Effector memory CD4-positive, alpha-beta T cell (primary cell): ENCODE measurements at regions not wholly inside any gene's neighbourhood (a gene's known extent, or its start where the extent isn't known, plus 50 kb on each side); places are given as distances from the start of the nearest gene placed in this dataset.
A peak's percentile ranks its signal among the peaks of the same experiment; 100 is the strongest.
"Not testable (repeated sequence)": the region's sequence is repeated elsewhere in the genome, so short reads cannot be mapped to it uniquely, and the experiment has no call there.

Experiments used
- DNase-seq, 3 donors: peaks; one replicate each; pipeline ENCODE4 v3.0.0-alpha.2; 2020
- H3K27ac ChIP-seq: 2 replicates; pipeline ENCODE4 v1.7.0; 2013; ENCODE audit warnings: mild to moderate bottlenecking, low read length, moderate library complexity; ENCODE audit not compliant: insufficient read depth, poor library complexity, severe bottlenecking
- H3K27me3 ChIP-seq: replicated peaks from 2 replicates; pipeline ENCODE4 v1.7.0; 2013; ENCODE audit warnings: mild to moderate bottlenecking, low read length; ENCODE audit not compliant: insufficient read depth, control insufficient read depth, poor library complexity, severe bottlenecking
- H3K36me3 ChIP-seq: 2 replicates; pipeline ENCODE4 v1.7.0; 2013; ENCODE audit warnings: mild to moderate bottlenecking, low read length, moderate library complexity; ENCODE audit not compliant: control insufficient read depth, insufficient read depth
- H3K4me1 ChIP-seq: 2 replicates; pipeline ENCODE4 v1.7.0; 2013; ENCODE audit warnings: low read length, mild to moderate bottlenecking; ENCODE audit not compliant: control insufficient read depth, insufficient read depth, poor library complexity, severe bottlenecking
- H3K4me3 ChIP-seq: 2 replicates; pipeline ENCODE4 v1.7.0; 2013; ENCODE audit warnings: low read length, low read depth, mild to moderate bottlenecking; ENCODE audit not compliant: insufficient read depth, poor library complexity, severe bottlenecking
- H3K9me3 ChIP-seq: 2 replicates; pipeline ENCODE4 v1.7.0; 2013; ENCODE audit warnings: mild to moderate bottlenecking, low read length, moderate library complexity; ENCODE audit not compliant: control insufficient read depth

DNA sequence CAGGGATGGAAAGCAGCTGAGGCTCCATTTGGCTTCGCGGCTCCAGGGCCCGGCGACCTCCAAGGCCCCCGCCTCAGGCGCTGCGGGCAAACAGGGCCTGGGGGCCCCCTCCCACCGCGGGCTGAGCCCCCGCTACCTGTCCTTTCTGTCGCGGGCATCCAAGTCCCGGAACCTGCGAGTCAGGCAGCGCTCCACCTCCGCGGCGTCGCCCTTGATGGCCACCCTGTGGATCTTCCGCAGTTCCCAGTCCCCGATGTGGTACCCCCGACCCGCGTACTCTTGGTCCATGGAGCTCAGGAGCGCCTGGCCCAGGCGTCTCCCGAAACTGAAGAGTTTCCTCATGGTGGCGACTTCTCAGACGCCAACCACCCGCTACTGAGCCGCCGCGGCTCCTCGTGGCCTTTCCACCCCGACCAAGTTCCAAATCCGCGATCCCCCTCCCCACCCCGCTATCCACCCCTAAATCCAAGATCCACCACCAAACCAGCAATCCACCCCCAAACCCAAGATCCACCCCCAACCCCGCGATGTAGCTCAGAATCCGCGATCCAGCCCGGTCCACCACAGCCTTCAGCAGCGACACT is 86.5 kb upstream of the CCDC180 start:
- peaks cover 9% of the 10 kb centered on the region for H3K4me1 ChIP-seq
- no peak for DNase-seq
- H3K27ac ChIP-seq: no peak overlapping the region
- H3K36me3 ChIP-seq: no peaks in the 10 kb centered on the region
- H3K27me3 ChIP-seq: peaks cover 28% of the 10 kb centered on the region
- H3K4me3 ChIP-seq: peak overlapping the region; percentile 51
- H3K9me3 ChIP-seq: no peaks in the 10 kb centered on the region

DNA sequence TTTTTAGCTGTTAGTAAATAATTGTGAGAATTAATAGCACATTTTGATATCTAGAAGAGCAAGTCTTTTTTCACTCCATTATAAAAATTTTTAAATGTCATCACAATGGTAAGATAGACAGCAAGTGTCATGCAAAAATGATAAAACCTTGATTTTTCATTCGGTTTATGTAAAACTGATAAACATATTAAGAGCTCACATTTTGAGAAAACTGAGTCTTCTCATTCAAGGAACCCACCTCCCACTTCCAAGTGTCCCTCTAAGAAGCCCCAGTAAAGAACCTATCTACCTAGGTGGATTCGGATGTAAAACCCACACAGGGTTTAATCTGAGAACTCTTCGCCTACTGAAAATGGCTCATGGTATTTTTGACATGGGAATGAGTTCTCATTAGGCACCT is 87.1 kb upstream of the CCDC180 start:
- DNase-seq, H3K4me3 ChIP-seq, H3K36me3 ChIP-seq, H3K4me1 ChIP-seq, H3K9me3 ChIP-seq, H3K27ac ChIP-seq: not testable (repeated sequence)
- H3K27me3 ChIP-seq: peaks cover 28% of the 10 kb centered on the region

DNA sequence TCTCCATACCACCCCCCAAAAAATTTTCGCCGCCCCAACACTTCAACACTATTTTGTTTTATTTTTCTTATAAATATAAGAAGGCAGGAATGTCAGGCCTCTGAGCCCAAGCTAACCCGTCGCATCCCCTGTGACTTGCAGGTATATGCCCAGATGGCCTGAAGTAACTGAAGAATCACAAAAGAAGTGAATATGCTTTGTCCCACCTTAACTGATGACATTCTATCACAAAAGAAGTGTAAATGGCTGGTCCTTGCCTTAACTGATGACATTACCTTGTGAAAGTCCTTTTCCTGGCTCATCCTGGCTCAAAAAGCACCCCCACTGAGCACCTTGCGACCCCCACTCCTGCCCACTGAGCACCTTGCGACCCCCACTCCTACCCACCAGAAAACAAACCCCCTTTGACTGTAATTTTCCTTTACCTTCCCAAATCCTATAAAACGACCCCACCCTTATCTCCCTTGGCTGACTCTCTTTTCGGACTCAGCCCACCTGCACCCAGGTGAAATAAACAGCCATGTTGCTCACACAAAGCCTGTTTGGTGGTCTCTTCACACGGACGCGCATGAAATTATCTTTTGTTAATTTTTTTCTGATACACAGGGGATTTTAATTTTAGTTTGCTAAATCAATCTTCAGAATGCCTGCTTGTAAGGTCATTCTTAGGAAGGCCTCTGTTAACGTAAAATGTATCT is 87.9 kb upstream of the CCDC180 start:
- not testable (repeated sequence) for H3K36me3 ChIP-seq, H3K9me3 ChIP-seq, H3K4me3 ChIP-seq, H3K27ac ChIP-seq, H3K4me1 ChIP-seq, DNase-seq
- peaks cover 28% of the 10 kb centered on the region for H3K27me3 ChIP-seq

DNA sequence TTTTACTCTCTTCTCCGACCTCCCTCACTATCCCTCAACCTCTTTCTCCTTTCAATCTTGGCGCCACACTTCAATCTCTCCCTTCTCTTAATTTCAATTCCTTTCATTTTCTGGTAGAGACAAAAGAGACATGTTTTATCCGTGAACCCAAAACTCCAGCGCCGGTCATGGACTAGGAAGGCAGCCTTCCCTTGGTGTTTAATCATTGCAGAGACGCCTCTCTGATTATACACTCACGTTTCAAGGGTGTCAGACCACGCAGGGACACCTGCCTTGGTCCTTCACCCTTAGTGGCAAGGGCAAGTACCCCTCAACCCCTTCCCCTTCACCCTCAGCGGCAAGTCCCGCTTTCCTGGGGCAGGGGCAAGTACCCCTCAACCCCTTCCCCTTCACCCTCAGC is 92.3 kb upstream of the CCDC180 start:
- H3K9me3 ChIP-seq, H3K4me1 ChIP-seq, H3K27me3 ChIP-seq, DNase-seq, H3K27ac ChIP-seq, H3K4me3 ChIP-seq, H3K36me3 ChIP-seq: not testable (repeated sequence)

DNA sequence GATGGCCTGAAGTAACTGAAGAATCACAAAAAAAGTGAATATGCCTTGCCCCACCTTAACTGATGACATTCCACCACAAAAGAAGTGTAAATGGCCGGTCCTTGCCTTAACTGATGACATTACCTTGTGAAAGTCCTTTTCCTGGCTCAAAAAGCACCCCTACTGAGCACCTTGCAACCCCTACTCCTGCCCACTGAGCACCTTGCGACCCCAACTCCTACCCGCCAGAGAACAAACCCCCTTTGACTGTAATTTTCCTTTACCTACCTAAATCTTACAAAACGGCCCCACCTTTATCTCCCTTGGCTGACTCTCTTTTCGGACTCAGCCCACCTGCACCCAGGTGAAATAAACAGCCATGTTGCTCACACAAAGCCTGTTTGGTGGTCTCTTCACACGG is 92.9 kb upstream of the CCDC180 start:
- not testable (repeated sequence) for H3K27me3 ChIP-seq, H3K27ac ChIP-seq, H3K4me3 ChIP-seq

DNA sequence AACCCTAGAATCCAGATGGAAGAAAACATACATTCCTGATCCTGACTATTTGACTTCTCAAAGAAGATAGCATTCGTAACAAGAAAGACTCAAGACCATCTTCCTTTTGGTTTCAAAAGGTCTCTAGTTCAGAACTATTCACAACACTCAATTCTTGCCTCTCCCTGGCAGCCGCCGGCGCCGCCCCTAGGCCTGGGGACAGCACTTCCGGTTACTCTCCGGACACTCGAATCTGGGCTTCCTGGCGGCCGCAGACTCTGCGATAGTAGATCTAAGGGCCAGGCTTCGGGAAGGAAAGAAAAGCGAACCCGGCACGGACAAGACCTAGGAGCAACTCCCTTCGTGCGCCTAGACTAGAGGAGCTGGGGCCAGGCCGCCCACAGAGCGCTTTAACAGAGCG is 107.8 kb upstream of the CCDC180 start:
- not testable (repeated sequence) for H3K4me3 ChIP-seq, H3K4me1 ChIP-seq, DNase-seq, H3K27ac ChIP-seq, H3K27me3 ChIP-seq, H3K36me3 ChIP-seq, H3K9me3 ChIP-seq

More for the DNA sequence above, 92.9 kb upstream of the CCDC180 start:
- not testable (repeated sequence) for DNase-seq, H3K36me3 ChIP-seq, H3K9me3 ChIP-seq, H3K4me1 ChIP-seq

DNA sequence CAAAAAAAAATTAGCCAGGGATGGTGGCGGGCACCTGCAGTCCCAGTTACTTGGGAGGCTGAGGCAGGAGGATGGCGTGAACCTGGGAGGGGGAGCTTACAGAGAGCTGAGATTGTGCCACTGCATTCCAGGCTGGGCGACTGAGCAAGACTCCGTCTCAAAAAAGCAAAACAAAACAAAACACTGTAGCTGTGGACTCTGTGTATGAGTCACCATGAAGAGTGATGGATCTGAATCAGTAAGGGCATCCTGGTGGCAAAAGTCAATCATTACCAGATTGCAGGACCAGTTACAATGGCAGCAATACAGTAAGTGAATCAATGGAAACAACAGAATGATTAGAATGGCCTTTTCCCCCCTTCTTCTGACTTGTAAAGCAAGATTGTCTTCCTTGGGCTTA is 113.7 kb upstream of the CCDC180 start:
- DNase-seq, H3K36me3 ChIP-seq, H3K4me3 ChIP-seq, H3K4me1 ChIP-seq, H3K27ac ChIP-seq, H3K27me3 ChIP-seq, H3K9me3 ChIP-seq: not testable (repeated sequence)

DNA sequence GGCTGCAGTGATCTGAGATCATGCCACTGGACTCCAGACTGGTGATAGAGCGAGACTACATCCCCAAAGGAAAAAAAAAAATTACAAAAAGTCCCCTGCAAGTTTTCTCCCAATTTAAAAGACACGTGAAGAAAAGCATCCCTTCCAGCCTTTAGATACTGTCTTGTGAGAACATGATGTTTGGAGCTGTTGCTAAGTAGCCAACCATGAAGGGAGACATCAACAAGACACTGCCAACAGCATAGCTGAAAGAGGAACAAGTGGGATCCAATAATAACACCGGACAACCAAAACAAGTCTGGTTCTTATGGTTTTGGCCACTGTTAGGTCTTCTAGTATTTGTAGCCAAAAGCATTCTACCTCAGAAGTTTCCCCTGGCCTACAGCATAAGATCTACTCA is 118.9 kb upstream of the CCDC180 start:
- Histone ChIP-seq H3K4me1 (no peaks in the 10 kb centered on the region), H3K36me3 (no peaks in the 10 kb centered on the region)

DNA sequence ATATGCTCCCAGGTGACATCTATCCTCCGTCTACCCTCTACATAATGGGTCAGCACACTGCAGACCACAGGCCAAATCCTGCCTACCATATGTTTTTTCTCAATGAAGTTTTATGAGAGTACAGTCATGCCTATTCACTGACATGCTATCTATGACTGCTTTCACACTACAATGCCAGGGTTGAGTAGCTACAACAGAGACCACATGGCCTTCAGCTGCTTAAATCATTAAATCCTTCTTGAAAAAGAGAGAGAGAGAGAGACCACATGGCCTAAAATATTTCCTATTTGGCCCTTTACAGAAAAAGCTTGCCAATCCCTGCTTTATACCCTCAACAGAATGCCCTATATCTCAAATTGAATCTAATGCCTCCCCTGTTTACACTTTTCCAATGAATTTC is 119.8 kb upstream of the CCDC180 start:
- H3K36me3 ChIP-seq, DNase-seq, H3K27ac ChIP-seq, H3K4me1 ChIP-seq, H3K9me3 ChIP-seq, H3K27me3 ChIP-seq, H3K4me3 ChIP-seq: not testable (repeated sequence)

More for the DNA sequence above, 118.9 kb upstream of the CCDC180 start:
- H3K27ac ChIP-seq: no peak overlapping the region
- no peak overlapping the region for H3K4me3 ChIP-seq
- DNase-seq: no peak
- no peaks in the 10 kb centered on the region for H3K27me3 ChIP-seq
- H3K9me3 ChIP-seq: no peaks in the 10 kb centered on the region

DNA sequence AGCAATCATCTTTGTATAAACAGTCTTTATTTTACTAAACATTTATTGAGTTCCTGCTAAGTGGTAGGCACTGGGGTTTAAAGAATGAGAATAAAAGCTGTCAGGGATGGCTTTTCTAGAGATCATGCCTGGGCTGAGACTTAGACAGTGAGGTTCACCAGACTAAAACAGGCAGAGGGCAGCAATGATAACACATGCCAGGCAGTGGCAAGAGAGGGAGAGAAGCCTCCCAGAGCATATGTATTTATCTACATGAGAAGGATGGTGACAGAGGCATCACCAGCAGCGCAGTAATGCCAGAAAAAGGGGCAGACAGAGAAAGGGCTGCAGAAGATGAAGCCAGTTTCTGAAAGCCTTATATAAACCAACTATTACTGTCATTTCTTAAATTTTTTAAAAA is 121.0 kb upstream of the CCDC180 start:
- no peaks in the 10 kb centered on the region for H3K27me3 ChIP-seq
- no peak overlapping the region for H3K27ac ChIP-seq
- H3K4me3 ChIP-seq: no peak overlapping the region
- H3K36me3 ChIP-seq: no peaks in the 10 kb centered on the region
- no peaks in the 10 kb centered on the region for H3K9me3 ChIP-seq
- DNase-seq: no peak
- H3K4me1 ChIP-seq: no peaks in the 10 kb centered on the region
